RWPE2 (cell line): ENCODE measurements at regions not wholly inside any gene's neighbourhood (a gene's known extent, or its start where the extent isn't known, plus 50 kb on each side); places are given as distances from the start of the nearest gene placed in this dataset.
"Not testable (repeated sequence)": the region's sequence is repeated elsewhere in the genome, so short reads cannot be mapped to it uniquely, and the experiment has no call there.

Experiments
- ATAC-seq: fragments of 200-7000 bp; cut with Tn5 transposase; 3 replicates; pipeline ENCODE4 v1.9.1; 2021; ENCODE audit warnings: low read depth
- DNase-seq: peaks from one replicate; pipeline ENCODE4 v3.0.0-alpha.2; 2020; ENCODE audit warnings: low spot score
- H3K27ac ChIP-seq: fragments of 450-650 bp; 2 replicates; pipeline ENCODE4 v1.5.1; 2017; ENCODE audit warnings: mild to moderate bottlenecking; ENCODE audit not compliant: poor library complexity, severe bottlenecking
- H3K27me3 ChIP-seq: fragments of 250-450 bp; sonication (Bioruptor Pico); 2 replicates; pipeline ENCODE4 v1.5.1; 2021; ENCODE audit warnings: mild to moderate bottlenecking, moderate library complexity; ENCODE audit not compliant: insufficient read depth, poor library complexity, severe bottlenecking
- H3K36me3 ChIP-seq: fragments of 250-450 bp; sonication (Bioruptor Pico); 2 replicates; pipeline ENCODE4 v1.5.1; 2020; ENCODE audit warnings: low read depth, mild to moderate bottlenecking, moderate library complexity
- H3K4me1 ChIP-seq: fragments of 250-450 bp; sonication (Bioruptor Pico); 2 replicates; pipeline ENCODE4 v1.5.1; 2021; ENCODE audit warnings: mild to moderate bottlenecking, moderate library complexity; ENCODE audit not compliant: insufficient read depth, poor library complexity, severe bottlenecking
- H3K4me3 ChIP-seq: fragments of 250-450 bp; sonication (Bioruptor Pico); 2 replicates; pipeline ENCODE4 v1.5.1; 2021; ENCODE audit warnings: mild to moderate bottlenecking, moderate library complexity; ENCODE audit not compliant: severe bottlenecking
- H3K9me3 ChIP-seq: fragments of 250-450 bp; sonication (Bioruptor Pico); 2 replicates; pipeline ENCODE4 v1.5.1; 2021; ENCODE audit warnings: mild to moderate bottlenecking, moderate library complexity; ENCODE audit not compliant: severe bottlenecking
- TF ChIP-seq, protein P1 (sequence below): fragments of 450-650 bp; IDR thresholded peaks from one replicate; pipeline ENCODE4 v1.5.1; 2017; ENCODE audit warnings: mild to moderate bottlenecking, moderate library complexity; ENCODE audit not compliant: poor library complexity, severe bottlenecking

DNA sequence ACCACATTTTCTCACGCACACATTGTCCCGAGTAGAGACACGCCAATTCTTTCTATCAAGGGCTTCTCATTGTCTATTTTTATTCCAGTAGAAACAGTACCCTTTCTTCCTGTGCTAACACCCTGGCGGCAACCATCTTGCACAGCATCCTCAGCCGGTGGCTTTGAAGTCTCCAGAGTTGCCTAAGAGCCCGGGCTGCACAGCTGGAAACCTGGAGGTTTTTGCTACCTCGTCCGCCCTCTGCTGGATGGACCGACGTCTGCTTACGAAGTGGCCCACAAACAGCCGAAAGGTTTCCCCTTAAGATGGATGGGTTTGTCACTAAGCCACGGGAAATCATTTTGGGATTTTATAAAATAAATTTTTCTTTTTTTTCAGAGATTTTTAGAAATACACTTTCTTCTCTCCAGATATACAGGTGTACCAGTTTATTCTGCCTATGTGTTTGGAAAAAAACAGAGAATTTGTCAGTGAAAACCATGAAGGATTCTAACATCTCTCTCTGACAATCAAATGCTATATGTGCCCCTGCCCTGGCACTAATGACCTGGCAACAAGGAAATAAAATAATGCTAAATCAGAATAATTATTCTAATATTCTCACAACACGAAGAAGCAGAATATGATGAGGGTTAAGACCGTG lies 81.8 kb upstream of the FAM204A start:
- H3K4me3 ChIP-seq: no peak overlapping the region
- no peaks in the 10 kb centered on the region for H3K9me3 ChIP-seq
- DNase-seq: peak; percentile 79
- no peaks in the 10 kb centered on the region for H3K4me1 ChIP-seq
- TF ChIP-seq, protein P1, sequence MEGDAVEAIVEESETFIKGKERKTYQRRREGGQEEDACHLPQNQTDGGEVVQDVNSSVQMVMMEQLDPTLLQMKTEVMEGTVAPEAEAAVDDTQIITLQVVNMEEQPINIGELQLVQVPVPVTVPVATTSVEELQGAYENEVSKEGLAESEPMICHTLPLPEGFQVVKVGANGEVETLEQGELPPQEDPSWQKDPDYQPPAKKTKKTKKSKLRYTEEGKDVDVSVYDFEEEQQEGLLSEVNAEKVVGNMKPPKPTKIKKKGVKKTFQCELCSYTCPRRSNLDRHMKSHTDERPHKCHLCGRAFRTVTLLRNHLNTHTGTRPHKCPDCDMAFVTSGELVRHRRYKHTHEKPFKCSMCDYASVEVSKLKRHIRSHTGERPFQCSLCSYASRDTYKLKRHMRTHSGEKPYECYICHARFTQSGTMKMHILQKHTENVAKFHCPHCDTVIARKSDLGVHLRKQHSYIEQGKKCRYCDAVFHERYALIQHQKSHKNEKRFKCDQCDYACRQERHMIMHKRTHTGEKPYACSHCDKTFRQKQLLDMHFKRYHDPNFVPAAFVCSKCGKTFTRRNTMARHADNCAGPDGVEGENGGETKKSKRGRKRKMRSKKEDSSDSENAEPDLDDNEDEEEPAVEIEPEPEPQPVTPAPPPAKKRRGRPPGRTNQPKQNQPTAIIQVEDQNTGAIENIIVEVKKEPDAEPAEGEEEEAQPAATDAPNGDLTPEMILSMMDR: peak; percentile 91
- no peak overlapping the region for H3K27ac ChIP-seq
- H3K36me3 ChIP-seq: no peaks in the 10 kb centered on the region
- peak; percentile 97 for ATAC-seq
- H3K27me3 ChIP-seq: no peaks in the 10 kb centered on the region

DNA sequence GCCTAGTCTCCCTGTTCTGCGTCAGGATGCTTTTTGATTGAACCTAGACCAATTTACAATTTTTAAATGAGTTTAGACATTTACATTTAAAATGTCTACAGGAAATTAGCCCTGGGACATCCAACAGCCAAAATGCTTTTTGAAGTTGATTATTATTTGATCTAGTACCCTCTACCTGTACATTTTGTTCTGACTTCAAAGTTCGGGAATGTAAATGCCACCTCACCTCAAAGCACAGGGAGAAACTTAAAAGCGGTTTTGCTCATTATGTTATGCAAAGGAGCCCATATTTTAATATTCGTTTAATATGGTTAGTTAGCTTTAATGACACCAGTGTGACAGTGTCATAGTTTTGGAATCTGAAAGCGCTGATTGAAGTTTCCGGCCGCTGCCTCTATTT lies 80.1 kb upstream of the FAM204A start:
- no peaks in the 10 kb centered on the region for H3K36me3 ChIP-seq
- H3K27me3 ChIP-seq: no peaks in the 10 kb centered on the region
- TF ChIP-seq, protein P1: no peak
- no peaks in the 10 kb centered on the region for H3K9me3 ChIP-seq
- ATAC-seq: no peak
- no peak for DNase-seq
- H3K27ac ChIP-seq: no peak overlapping the region
- H3K4me3 ChIP-seq: no peak overlapping the region
- H3K4me1 ChIP-seq: no peaks in the 10 kb centered on the region

DNA sequence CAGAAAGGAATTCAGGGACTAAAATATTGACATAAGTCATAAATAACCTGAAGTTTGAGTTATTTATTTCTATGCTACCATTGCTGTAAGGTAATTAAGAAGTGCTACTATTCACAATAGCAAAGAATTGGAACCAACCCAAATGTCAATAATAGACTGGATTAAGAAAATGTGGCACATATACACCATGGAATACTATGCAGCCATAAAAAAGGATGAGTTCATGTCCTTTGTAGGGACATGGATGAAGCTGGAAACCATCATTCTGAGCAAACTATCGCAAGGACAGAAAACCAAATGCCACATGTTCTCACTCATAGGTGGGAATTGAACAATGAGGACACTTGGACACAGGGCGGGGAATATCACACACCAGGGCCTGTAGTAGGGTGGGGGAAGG lies 77.9 kb upstream of the FAM204A start:
- not testable (repeated sequence) for H3K9me3 ChIP-seq, H3K4me1 ChIP-seq, H3K4me3 ChIP-seq, H3K36me3 ChIP-seq, DNase-seq, H3K27ac ChIP-seq, ATAC-seq
- H3K27me3 ChIP-seq: peaks cover 14% of the 10 kb centered on the region

DNA sequence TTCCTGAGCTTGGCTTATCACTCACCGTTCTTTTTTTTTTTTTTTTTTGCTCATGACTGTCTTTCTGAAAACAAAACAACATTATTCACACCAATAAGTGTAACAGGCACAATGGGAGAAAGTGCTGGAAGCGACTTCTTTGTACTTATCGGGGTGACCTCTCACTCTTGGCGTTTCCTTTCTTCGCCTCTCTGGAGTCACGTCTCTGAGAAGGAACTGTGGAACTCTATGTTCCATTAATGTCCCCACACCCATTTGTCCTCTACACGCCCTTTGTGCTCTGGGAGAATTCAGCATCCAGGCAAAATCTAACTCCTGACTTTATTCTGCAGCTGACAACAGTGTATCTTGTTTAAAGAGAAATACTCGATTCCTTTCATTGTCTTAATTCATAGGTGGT lies 70.8 kb upstream of the FAM204A start:
- DNase-seq: no peak
- Histone ChIP-seq H3K4me3 (no peak overlapping the region), H3K36me3 (no peaks in the 10 kb centered on the region), H3K27ac (no peak overlapping the region), H3K4me1 (no peaks in the 10 kb centered on the region), H3K9me3 (no peaks in the 10 kb centered on the region), H3K27me3 (peaks cover 26% of the 10 kb centered on the region)
- TF ChIP-seq, protein P1: no peak
- no peak for ATAC-seq

DNA sequence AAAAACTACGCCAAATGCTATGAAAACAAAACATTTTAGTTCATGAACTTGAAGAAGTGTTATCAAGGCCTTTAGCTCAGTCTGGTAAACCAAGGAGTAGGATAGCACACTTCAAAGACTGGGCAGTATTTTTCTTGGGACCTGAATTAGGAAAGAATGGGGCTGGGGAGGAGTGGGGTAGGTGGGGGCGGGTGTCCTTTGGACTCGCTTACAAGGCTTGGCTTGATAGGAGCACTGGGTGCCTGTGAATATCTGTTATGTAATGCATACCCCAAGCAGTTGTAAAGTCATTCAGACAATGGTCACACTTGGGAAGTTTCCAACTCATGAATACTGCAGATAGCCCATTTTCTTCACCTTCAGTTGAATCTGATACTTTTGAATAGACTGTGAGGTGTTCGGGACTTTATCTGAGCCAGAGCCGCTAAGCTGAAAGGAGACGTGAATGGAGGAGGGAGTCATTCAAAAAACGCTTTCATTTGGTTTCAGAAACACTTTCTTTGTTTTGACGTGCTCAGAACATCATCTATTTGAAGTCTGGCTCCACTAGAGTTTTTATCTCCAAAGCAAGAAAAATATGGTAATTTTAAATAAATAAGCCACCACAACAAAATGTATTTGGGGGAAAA lies 70.1 kb upstream of the FAM204A start:
- Histone ChIP-seq H3K27ac (no peak overlapping the region), H3K4me3 (no peak overlapping the region), H3K9me3 (no peaks in the 10 kb centered on the region), H3K27me3 (peaks cover 26% of the 10 kb centered on the region), H3K4me1 (no peaks in the 10 kb centered on the region), H3K36me3 (no peaks in the 10 kb centered on the region)
- TF ChIP-seq, protein P1: no peak
- DNase-seq: no peak
- ATAC-seq: no peak
